Kidney tubule cell (primary cell): ENCODE measurements at regions not wholly inside any gene's neighbourhood (a gene's known extent, or its start where the extent isn't known, plus 50 kb on each side); places are given as distances from the start of the nearest gene placed in this dataset.
A peak's percentile ranks its signal among the peaks of the same experiment; 100 is the strongest.
"Not testable (repeated sequence)": the region's sequence is repeated elsewhere in the genome, so short reads cannot be mapped to it uniquely, and the experiment has no call there.

Experiments
- DNase-seq: peaks from one replicate; pipeline ENCODE4 v3.0.0-alpha.2; 2018; ENCODE audit warnings: low spot score

DNA sequence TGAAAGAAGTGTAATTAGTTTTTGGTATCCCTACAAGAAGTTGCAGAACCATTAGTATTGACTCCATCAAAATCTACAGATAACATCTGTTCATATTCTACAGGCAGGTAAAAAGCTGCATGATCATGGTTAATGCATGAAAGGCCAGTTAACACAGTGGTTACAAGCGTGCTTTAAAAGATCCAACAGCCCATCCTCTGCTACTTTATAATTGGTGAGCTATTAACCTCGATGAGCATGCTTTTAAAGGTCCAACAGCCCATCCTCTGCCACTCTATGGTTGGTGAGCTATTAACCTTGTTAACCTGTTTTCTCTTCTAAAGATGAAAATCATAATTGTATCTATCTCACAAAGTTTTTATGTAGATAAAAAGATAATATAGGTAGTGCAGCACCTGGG, 289.3 kb downstream of the DUSP6 start:
- peak; percentile 66 for DNase-seq

DNA sequence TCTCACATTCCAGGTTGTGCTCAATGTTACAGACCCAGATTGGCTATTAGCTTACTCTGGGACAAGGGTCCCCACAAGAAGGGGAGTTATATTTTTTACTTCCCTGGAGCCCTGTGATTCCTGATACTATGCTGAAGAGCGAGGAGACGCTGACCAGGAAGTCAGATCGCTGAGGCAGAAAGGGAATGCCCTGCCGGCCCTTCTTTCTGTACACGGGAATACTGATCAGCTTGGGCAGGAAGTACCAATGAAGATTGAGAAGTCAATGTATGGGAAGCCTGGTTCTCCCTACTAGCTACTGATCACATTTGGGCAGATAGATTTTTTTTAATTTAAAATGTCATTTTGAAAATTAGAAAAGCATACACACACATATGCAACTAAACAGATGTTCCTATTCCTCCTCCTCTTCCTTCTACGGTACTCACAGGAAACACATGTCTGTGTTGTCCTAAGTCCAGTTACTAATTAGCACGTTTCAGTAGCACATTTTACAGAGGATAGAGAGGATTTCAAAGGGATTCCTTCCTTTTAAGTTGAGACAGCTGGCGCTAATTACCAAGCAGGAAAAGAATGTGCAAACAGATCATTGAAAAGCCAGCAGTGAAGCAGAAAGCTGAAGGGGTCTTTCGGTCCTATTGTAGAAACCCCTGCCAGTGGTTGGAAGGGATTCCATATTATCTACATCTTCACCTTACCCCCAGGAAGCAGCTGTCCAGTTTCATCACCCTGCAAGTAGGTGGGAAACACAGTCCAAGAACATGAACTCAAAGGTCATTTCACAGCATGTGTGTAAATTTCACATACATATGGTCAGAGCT, 292.4 kb downstream of the DUSP6 start:
- peak; percentile 59 for DNase-seq

DNA sequence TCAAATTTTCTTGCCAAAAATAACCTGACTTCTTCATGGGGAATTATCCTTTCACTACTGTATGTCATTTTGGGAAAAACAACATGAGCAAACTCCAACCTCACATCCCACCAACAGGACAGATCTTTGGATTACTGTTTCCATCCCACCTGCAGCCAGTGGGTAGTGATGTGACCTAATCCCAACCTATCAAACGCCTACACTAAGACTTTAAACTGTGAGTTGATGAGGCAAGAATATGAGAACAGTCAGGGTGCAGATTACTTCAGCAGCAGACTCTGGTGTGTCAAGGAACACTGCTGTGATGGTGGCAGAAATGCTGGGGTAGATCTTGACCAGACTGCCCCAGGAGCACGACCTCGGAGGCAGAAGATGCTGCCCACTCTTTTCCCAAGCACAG, 293.2 kb downstream of the DUSP6 start:
- no peak for DNase-seq

DNA sequence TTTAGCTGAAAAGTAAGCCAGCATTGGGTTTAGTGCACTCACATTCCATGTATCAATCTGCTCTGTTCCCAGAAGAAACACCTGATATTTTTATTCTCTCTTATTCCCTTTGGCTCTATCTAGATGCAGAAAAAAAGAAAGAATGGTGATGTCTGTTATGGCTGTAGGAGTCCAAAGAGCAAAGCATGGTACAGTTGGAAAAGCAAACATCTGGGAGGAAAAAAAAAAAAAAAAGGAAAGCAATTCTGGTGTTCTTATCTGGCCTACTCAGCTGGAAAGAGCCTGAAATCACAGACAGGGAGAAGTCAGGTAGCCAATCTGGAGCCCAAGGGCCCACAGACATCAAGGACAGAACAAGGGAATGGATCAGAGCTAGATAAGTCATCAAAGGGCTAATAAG, 293.9 kb downstream of the DUSP6 start:
- no peak for DNase-seq

DNA sequence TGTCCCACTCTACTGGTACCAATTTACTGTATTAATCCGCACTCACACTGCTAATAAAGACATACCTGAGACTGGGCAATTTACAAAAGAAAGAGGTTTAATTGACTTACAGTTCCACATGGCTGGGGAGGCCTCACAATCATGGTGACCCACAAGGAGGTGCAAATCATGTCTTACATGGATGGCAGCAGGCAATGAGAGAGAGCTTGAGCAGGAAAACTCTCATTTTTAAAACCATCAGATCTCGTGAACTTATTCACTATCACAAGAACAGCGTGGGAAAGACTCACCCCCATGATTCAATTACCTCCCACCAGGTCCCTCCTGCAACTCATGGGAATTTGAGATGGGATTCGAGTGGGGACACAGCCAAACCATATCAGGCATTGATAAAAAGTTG, 298.5 kb downstream of the DUSP6 start:
- DNase-seq, result not testable (repeated sequence)

DNA sequence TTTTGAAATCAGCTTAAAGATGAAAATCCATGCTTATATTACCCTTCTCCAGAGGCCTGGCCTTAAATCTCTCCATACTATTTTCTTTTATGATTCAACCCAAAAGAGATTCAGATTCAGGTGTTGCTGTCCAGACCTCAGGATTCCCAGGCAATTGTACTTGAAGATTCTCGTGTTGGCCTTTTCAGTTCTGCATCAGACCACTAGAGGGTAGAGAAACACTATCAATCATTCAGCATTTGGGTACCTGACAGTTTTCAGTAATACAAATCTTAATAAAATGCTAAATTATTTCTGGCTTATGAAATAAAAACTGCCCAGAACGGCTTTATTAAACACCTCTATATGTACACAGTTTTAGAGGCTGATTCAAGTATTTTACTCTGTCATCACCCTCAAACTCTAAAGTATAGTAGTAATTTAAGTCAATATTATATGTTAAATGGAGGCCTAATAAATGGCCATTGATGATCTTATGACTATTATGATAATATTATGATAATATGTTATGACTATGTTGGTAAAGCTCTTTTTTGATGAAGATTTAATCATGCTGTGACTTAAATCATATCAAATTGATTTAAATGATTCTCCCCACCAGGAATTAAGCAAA, 301.1 kb downstream of the DUSP6 start:
- DNase-seq, result peak; percentile 73

DNA sequence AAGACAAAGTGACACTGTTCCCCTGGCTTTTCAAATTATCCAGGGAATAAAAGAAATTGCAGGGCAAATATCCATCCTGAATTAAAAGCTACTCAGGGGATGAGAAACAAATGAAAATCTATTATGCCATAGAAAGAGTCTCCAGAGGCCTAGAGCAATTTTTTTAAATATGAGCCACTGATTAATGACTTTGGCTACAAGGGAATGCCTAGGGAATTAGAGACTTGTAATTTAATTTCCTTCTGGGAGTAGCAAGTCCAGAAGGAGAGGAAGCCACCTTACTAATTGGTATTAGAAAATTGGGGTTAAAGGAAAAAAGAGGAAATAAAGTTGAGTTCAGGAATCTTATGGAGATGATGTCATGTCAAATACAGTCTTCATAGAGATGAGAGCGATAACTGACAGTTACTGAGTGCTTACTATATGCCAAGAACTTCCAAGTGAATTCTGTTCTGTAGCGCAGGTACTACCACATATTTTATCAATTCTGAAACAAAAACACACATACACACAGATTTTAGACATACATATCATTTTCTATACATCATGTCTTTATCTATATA, 304.4 kb downstream of the DUSP6 start:
- no peak for DNase-seq

DNA sequence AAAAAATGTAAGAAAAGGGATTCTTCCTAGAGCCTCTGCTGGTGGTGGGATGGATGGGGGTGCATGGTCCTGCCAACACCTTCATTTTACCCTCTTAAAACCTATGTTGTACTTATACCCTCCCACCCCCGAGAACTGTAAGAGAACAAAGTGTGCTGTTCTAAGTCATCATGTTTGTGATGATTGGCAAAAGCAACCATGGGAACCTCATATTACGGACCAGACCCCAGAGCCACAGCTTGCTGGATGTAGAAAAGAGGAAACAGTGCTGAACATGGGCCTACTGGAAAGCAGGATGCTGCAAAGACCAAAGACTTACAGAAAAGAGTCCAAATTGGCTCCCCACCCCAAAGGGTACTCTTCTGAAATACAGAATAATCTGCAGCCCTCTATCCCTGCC, 311.2 kb downstream of the DUSP6 start:
- no peak for DNase-seq

DNA sequence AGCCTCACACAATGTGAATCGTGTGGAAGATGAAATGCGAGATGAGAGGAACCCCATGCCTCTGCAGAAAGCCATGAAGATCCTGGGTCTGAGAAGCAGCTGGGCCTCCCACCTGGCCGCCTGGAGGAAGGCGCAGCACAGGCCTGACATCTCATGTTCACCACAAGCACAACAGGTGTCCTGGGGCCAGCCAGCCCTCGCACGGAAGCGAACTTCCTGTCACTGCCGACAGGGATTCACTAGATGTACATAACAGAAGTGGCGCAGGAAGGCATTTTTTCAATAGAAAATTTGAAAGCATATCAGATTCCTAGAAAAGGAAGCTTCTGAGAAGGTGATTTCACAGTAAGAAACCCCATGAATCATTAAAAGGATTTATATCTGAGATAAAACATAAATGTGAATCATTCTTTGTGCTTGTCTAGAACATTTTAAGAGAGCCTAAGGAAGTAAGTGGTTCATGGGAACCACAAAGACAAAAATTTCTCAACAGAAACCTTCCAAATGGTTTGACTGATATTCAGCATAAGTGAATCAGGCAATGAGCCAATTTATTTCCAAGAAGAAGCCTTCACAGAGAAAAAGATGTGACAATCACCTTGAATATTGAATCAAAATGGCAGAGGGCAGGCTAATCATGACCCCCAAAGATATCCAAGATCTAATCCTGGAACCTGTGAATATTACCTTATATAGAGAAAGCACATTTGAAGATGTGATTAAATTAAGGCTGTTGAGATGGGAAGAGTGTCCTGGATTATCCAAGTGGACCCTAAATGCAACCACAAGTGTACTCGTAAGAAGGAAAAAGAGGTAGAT, 311.9 kb downstream of the DUSP6 start:
- no peak for DNase-seq

DNA sequence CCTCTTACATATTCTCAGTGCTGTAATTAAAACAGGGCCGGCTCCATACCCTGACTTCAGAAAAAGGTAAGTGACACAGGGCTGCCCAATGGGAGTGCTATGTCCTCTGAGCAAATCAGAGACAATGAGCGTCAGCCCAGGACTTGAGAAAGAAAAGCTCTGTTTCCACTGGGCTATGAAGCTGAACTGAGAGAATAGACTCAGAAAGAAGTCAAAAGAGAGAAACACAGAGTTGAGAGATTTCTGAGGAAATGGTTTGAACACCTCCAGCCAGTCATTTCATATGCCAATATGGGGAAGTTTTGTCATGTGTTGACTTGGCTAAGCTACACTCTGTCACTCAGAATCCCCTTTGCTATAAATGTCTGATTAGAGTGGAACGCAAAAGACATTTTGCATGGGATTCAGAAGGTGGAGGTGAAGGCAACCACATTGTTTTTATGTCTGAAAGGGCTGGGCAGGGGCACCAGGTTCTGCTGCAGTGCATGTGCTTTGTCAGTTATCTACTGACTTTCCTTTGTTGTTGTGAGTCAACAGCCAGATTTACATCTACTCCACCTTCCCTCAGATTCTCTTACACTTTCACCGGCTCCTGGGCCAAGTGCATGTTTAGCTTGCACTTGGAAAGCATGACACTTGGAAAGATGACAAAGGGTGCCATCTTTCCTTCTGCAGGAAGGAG, 313.3 kb downstream of the DUSP6 start:
- no peak for DNase-seq

DNA sequence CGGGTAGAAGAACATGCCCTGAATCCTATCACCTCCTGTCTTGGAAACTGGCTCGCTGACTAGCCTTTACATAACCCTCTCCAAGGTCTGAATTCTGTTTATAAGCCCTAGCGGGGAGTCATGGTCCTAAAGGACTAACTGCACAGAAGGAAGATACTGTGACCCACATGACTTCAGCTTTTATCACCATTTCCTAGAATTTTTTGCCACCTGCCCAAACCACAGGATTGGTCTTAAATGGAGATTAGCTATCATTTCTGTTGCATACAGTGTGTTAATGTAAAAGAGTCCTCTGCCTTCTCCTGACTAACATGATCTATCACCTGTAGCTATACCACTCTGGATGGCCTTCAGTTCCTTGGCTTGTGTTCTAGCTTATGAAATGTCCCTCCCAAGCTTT, 319.2 kb downstream of the DUSP6 start:
- no peak for DNase-seq

DNA sequence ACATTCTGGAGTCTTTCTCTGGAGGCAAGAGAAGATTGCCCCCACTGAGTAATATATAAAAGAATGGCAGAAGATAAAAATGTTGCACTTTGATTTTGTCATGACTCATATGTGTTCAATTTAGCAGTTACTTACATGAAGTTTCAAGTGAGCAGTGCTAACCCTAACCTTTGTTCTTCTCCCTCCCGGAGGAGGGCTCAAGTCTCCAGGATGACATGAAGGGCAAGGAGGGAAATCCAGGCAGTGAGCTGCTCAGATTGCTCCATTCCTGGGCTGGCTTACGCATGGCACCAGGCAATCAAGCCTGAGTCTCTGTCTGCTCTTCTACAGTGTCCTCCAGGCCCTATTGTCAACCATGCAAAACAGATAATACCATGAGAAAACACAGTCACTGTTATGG, 322.3 kb downstream of the DUSP6 start:
- DNase-seq, result no peak

DNA sequence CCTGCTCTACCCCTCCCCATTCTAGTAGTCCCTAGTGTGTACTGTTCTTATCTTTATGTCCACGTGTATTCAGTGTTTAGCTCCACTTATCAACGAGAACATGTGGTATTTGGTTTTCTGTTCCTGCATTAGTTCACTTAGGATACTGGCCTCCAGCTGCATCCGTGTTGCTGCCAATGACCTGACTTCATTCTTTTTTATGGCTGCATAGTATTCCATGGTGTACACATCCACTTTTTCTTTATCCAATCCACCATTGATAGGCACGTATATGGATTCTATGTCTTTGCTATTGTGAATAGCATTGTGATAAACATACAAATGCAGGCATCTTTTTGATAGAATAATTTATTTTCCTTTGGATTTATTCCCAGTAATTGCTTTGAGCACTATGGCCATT, 327.7 kb downstream of the DUSP6 start:
- DNase-seq, result no peak

DNA sequence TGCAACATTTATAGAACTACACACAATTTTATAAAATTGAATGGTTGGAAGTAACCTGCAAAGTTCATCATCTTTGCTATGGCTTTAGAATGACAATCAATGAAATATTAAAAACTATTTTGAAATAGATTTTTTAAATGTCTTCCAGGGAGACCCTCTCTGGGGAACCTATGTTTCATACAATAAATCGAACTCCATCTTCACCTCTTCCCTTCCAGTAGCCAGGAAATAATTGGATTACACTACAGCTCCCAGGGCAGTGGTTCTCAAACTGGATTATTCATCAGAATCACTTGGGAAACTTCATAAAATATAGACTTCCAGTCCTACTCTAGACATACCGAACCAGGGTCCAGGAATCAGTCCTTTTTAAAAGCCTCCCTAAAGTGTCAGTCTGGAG, 328.4 kb downstream of the DUSP6 start:
- DNase-seq, result no peak

DNA sequence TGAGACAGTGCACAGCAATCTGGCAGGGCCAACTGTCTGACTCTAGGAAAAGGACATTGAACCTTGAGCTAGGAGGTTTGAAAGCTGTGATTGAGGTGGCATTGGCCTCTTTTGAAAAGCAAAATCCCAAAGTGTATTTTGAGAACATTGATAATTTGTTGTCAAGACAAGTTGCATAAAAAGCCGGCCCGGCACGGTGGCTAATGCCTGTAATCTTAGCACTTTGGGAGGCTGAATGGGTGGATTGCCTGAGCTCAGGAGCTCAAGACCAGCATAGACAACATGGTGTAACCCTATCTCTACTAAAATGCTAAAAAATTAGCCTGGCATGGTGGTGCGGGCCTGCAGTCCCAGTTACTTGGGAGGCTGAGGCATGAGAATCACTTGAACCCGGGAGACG, 331.6 kb downstream of the DUSP6 start:
- no peak for DNase-seq

DNA sequence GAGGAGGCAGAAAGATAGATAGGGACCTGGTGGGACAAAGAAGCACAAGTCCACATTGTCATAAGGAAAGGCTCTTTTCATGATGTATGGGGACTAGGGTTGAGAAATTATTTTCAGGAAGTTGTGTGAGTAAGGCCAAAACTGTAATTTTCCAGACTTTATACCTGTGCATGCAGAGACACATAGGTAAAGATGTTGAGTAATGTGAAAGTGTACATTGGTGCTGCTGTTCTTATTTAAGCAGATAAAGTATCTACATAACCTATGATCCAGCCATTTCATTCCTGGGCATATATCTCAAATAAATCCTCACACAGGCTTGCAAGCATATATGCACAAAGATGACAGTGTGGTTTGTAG, 332.2 kb downstream of the DUSP6 start:
- no peak for DNase-seq

DNA sequence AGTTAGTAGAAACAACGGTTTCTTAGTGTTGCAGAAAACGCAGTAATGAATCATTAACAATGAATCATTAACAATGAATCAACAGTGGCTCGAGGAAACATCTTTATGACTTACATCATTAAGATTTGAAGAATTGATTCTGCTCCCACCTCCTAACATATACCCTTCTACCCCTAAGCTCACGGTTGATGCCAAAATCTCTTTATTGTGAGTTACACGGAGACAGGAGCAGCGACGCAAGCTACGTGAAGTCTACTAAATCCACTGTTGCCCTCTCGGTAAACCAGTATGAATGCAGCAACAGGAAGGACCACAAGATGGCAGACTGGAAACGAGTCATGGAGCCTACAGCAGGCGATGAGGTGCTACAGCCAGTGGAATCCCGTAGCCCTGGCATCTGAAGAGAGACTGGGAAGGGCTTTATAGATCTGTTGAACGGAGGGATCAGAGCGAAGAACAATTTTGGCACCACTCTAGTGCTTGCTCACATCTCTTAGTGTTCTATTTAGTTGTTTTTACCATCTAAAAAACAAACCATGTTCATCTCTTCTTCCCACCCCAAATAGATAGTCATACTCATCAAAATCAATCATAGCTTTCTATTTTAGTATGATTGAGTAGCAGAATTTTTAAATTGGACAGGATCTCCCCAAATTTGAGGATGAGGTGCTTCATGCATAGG, 332.7 kb downstream of the DUSP6 start:
- peak; percentile 82 for DNase-seq

DNA sequence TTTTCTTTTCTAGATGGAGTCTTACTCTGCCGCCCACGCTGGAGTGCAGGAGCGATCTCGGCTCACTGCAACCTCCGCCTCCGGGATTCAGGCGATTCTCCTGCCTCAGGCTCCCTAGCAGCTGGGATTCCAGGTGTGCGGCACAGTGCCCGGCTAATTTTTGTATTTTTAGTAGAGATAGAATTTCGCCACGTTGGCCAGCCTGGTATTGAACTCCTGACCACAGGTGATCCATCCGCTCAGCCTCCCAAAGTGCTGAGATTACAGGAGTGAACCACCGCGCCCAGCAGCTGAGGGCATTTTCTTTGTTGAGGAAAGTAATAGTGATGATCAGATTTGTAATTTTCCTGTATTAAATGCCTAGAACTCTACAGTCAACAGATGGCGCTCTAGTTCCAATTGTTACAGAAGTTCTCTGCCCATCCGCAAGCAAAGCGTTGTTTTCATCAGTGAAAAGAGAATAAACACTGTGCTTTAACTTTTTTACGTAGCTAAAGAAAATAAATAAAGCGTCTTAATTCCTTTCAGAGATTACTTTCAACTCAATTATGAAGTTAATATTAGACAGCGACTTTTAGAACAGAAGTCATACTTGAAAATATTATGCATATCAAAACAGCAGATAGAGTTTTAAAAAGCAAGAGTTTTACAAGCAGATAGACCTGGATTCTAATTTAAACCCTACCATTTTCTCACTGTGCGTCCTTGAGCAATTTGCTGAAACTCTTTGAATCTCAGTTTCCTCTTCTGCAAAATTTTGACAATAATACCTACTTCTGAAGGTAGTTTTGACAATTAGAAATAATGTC, 335.1 kb downstream of the DUSP6 start:
- peak; percentile 79 for DNase-seq

DNA sequence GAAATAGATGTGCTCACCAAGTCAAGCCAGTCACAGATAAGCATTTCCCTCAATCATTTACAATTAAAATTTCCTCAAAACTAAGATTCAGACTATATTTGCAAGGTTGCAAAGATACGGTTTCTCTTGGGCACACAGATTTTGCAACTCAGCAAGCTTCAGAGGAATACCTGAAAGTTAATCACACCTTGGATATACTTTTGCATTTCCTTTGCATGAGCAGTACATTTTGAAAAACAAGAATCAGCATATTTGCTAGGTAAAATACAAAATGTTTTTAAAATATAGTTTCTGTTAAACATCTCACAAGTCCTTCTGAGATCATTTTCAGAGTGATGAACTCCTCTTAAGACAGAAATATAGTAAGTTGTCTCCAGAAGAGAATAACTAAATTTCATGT, 336.9 kb downstream of the DUSP6 start:
- no peak for DNase-seq

DNA sequence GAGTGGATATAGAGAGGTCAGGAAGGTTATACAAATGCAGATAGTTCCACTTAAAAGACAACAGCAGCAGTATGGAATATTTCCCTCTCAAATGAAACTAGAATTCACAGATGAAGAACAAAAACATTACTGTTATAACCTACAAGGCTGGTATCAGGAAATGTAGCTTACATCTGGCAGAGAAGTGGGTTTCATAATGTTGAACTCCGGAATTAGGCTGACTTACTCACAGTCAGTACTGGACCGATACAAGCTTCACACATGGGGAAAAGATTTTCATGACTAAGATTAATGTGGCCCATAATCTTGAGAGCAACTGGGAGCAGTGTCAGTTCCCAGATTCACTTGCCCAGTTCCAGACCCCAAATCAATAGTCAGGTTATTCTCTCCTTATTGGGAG, 353.9 kb downstream of the DUSP6 start:
- DNase-seq, result no peak
